ENCODE measurements at regions not wholly inside any gene's neighbourhood (a gene's known extent, or its start where the extent isn't known, plus 50 kb on each side); places are given as distances from the start of the nearest gene placed in this dataset.

GRCh38 chr7:157061979-157062378 lies 51.5 kb upstream of the MNX1 start:
- DNase-seq, result no peak

GRCh38 chr7:157065046-157065445 lies 54.6 kb upstream of the MNX1 start:
- no peak for DNase-seq

- DNase-seq, result no peak
These were observed 61.9 kb upstream of the MNX1 start for GRCh38 chr7:157072361-157072760.

- no peak for DNase-seq
These were observed 62.9 kb upstream of the MNX1 start for GRCh38 chr7:157073335-157073734.

GRCh38 chr7:157073949-157074624 lies 63.6 kb upstream of the MNX1 start:
- DNase-seq, result no peak

DNA sequence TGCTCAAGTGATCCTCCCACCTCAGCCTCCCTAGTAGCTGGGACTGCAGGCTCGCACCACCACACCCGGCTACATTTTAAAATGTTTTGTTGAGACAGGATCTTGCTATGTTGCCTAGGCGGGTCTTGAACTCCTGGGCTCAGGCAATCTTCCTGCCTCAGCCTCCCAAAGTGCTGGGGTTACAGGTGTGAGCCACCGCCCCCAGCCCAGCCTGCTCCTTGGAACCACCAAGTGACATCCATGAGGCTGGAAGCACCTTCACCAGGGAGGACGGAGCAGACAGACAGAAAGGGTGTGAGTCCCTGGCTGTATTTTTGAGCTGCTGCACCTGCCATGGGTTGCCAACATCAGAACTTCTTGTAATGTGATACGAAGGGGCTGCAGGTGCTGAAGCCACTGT lies 62.3 kb upstream of the UBE3C start:
- DNase-seq, result no peak

- no peak for DNase-seq
These were observed 61.7 kb upstream of the UBE3C start for GRCh38 chr7:157077021-157077420.

DNA sequence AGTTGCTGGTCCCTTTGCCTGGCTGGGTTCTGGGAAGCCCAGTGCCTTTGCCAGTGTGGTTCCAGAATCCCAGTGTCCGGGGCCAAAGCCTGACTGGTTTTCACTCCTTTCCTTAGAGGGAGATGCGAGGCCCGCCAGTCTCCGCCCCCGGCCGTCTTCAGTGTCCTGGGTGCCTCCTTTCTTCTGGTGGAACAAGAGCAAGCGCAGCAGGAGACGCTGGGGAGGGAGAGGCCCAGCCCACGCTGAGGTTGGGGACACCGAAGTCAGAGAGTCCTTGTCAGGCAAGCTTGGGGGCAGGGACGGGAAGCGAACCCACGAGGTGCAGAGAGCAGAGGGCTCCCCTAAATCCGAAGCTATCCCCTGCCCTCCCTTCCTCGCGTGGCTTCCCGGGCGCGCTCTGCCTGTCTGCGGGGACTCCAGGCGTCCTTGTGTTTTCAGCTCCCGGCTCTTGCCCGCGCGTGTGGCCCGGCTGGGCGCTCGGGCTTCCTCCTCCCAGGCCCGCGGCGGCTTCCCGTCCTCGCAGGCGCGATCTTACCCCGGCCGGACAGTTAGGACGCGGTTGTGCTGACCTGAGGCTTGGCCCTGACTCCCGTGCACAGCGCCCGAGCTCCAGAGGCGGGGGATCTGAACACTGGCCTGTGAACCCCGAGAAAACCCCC lies 60.6 kb upstream of the UBE3C start:
- peak; percentile 32 for DNase-seq

DNA sequence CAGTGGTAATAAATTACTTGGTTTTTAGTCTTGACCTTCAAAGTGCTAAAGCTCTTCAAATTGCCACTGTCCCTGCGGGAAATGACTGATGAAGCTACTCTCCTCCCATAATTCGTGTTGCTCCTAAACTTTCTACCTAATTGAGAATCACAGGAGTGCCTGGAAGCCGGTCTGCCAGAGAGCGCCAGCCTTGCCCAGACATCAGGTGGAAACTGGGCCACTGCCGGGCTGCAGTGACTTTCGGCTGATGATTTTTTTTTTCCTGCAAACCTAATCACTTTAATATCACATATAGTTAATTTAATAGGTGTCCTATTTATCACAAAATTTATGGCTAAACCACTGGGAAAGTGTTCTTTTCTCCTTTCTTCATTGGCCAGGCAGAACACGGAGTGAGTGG lies 59.6 kb upstream of the UBE3C start:
- DNase-seq, result no peak

GRCh38 chr7:157080111-157080730 lies 58.5 kb upstream of the UBE3C start:
- no peak for DNase-seq

- no peak for DNase-seq
These were observed 52.1 kb upstream of the UBE3C start for GRCh38 chr7:157086508-157087187.

- DNase-seq, result no peak
These were observed 51.1 kb upstream of the UBE3C start for GRCh38 chr7:157087646-157088045.

- no peak for DNase-seq
These were observed 50.6 kb upstream of the UBE3C start for GRCh38 chr7:157088136-157088535.
